Coronary artery (tissue), 2 donors: ENCODE measurements at regions not wholly inside any gene's neighbourhood (a gene's known extent, or its start where the extent isn't known, plus 50 kb on each side); places are given as distances from the start of the nearest gene placed in this dataset.

Experiments
- DNase-seq: peaks from one replicate; pipeline ENCODE4 v3.0.0-alpha.2; 2017; ENCODE audit warnings: low spot score
- H3K27ac ChIP-seq, 2 donors: fragments of 200-600 bp; sonication (generic); one replicate each; pipeline ENCODE4 v1.5.1; 2016 to 2019
- H3K4me3 ChIP-seq: fragments of 200-600 bp; sonication (generic); 2 replicates; pipeline ENCODE4 v1.5.1; 2016; ENCODE audit warnings: mild to moderate bottlenecking, moderate library complexity
- TF ChIP-seq, protein P1 (sequence below): fragments of 200-600 bp; sonication (generic); IDR thresholded peaks from one replicate; pipeline ENCODE4 v1.5.1; 2019; ENCODE audit warnings: antibody characterized with exemption

DNA sequence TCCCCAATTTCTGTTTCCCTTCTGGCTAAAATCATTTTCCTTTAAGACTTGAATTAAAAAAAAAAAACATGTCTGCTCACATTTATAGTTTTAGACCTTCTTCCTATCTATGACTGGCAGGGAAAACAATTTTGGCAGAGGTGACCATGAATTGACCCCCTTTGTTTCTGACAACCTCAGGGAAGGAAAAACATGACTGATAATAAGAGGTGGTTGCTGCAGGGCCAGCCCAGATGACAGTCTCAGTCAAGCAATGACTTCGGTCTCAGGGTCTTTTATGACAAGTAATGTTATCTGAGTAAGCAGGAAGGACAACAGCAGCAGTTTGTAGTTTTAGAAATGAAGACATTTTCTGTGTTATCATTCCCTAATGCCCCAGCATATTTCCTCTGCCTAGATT is 430.9 kb downstream of the LRIG3 start:
- H3K27ac ChIP-seq, result no peak overlapping the region
- TF ChIP-seq, protein P1, sequence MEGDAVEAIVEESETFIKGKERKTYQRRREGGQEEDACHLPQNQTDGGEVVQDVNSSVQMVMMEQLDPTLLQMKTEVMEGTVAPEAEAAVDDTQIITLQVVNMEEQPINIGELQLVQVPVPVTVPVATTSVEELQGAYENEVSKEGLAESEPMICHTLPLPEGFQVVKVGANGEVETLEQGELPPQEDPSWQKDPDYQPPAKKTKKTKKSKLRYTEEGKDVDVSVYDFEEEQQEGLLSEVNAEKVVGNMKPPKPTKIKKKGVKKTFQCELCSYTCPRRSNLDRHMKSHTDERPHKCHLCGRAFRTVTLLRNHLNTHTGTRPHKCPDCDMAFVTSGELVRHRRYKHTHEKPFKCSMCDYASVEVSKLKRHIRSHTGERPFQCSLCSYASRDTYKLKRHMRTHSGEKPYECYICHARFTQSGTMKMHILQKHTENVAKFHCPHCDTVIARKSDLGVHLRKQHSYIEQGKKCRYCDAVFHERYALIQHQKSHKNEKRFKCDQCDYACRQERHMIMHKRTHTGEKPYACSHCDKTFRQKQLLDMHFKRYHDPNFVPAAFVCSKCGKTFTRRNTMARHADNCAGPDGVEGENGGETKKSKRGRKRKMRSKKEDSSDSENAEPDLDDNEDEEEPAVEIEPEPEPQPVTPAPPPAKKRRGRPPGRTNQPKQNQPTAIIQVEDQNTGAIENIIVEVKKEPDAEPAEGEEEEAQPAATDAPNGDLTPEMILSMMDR, result no peak
- no peak overlapping the region for H3K4me3 ChIP-seq
- DNase-seq, result no peak

DNA sequence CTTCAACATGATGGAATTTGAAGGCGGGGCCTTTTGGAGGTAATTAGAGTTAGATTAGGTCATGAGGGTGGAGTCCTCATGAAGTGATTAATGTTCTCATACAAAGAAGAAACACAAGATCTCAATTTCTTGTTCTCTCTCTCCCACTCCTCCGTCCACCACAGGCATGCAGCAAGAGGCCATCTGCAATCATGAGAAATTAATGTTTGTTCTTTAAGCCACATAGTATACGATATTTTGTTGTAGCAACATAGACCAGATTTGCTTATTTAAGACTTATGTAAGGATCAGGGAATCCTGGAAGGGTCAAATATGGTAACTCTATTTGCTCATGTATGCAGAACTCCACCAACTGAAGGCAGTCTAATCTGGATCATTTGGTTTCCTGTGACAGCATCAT is 429.0 kb downstream of the LRIG3 start:
- TF ChIP-seq, protein P1, result no peak
- no peak overlapping the region for H3K4me3 ChIP-seq

GRCh38 chr12:58496411-58497190 is 423.7 kb downstream of the LRIG3 start:
- TF ChIP-seq, protein P1, result no peak
- Histone ChIP-seq H3K4me3 (no peak overlapping the region), H3K27ac (no peak overlapping the region)
- no peak for DNase-seq

More for the DNA sequence above, 429.0 kb downstream of the LRIG3 start:
- no peak for DNase-seq
- no peak overlapping the region for H3K27ac ChIP-seq

DNA sequence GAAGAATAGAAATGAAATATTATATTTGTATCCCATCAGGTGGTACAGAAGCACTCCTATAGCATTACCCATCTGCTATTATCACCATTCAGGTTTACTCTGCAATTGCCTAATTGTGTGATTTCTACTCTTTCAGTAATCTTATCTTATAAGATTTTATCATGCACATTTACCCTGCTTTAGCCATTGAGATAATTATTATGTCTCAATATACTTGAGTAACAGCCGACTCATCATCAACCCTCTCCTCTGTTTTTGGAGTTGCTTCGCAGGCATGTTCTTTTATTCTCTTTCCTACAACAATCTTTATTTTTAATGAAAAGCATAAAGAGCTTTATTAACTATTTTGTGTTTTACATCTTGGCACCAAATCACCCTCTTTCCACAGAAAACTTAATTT is 419.9 kb downstream of the LRIG3 start:
- TF ChIP-seq, protein P1, result no peak
- no peak overlapping the region for H3K27ac ChIP-seq
- DNase-seq, result no peak
- H3K4me3 ChIP-seq, result no peak overlapping the region

GRCh38 chr12:58502226-58502625 is 418.1 kb downstream of the LRIG3 start:
- DNase-seq, result no peak
- no peak overlapping the region for H3K4me3 ChIP-seq
- no peak overlapping the region for H3K27ac ChIP-seq
- TF ChIP-seq, protein P1, result no peak

GRCh38 chr12:58502841-58503240 is 417.5 kb downstream of the LRIG3 start:
- TF ChIP-seq, protein P1, result no peak
- Histone ChIP-seq H3K4me3 (no peak overlapping the region), H3K27ac (no peak overlapping the region)
- no peak for DNase-seq

DNA sequence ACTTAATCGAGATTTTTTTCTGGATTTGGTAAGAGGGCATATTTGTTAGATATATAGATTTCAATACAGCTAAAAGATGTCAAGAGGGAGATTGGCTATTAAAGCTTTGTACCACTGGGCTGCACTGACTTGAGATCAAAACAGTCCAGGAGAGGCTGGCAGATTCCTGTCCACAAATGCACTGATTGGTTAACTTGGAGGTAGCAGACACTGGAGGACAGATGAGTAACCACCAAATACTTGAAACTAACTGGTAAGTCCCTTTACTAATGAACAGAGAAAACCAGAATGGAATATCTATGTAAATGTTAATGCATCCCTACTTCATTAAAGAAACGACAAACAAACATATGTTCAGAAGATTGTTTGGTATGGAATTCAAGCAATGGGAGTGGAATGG is 416.6 kb downstream of the LRIG3 start:
- Histone ChIP-seq H3K27ac (no peak overlapping the region), H3K4me3 (no peak overlapping the region)
- TF ChIP-seq, protein P1, result no peak
- DNase-seq, result no peak
